Upper lobe of right lung (tissue), 1 donor: ENCODE measurements at regions not wholly inside any gene's neighbourhood (a gene's known extent, or its start where the extent isn't known, plus 50 kb on each side); places are given as distances from the start of the nearest gene placed in this dataset.

Experiments used
- ATAC-seq: fragments of 200-7000 bp; cut with Tn5 transposase; one replicate; pipeline ENCODE4 v1.9.1; 2020; ENCODE audit warnings: mild to moderate bottlenecking, moderate library complexity
- DNase-seq: peaks from one replicate; pipeline ENCODE4 v3.0.0-alpha.2; 2020
- H3K27ac ChIP-seq: fragments of 200-600 bp; one replicate; pipeline ENCODE4 v1.8.0; 2022
- H3K27me3 ChIP-seq: fragments of 200-600 bp; one replicate; pipeline ENCODE4 v1.8.0; 2022; ENCODE audit warnings: mild to moderate bottlenecking
- H3K36me3 ChIP-seq: fragments of 200-600 bp; one replicate; pipeline ENCODE4 v1.8.0; 2022
- H3K4me1 ChIP-seq: fragments of 200-600 bp; one replicate; pipeline ENCODE4 v1.8.0; 2022
- H3K4me3 ChIP-seq: fragments of 200-600 bp; one replicate; pipeline ENCODE4 v1.8.0; 2022; ENCODE audit warnings: mild to moderate bottlenecking
- H3K9me3 ChIP-seq: fragments of 200-600 bp; one replicate; pipeline ENCODE4 v1.8.0; 2022
- intact Hi-C: fragments of 100-400 bp; cut with DNase I; formaldehyde crosslinking; loops from one replicate; pipeline ENCODE4 v1.11.0; 2022
- TF ChIP-seq, protein P1 (sequence below): fragments of 200-600 bp; IDR thresholded peaks from one replicate; pipeline ENCODE4 v1.8.0; 2022; ENCODE audit warnings: antibody characterized with exemption
- donor health status: DM: no; HTN: yes; CAD: no; lungs with severe emphysema.

DNA sequence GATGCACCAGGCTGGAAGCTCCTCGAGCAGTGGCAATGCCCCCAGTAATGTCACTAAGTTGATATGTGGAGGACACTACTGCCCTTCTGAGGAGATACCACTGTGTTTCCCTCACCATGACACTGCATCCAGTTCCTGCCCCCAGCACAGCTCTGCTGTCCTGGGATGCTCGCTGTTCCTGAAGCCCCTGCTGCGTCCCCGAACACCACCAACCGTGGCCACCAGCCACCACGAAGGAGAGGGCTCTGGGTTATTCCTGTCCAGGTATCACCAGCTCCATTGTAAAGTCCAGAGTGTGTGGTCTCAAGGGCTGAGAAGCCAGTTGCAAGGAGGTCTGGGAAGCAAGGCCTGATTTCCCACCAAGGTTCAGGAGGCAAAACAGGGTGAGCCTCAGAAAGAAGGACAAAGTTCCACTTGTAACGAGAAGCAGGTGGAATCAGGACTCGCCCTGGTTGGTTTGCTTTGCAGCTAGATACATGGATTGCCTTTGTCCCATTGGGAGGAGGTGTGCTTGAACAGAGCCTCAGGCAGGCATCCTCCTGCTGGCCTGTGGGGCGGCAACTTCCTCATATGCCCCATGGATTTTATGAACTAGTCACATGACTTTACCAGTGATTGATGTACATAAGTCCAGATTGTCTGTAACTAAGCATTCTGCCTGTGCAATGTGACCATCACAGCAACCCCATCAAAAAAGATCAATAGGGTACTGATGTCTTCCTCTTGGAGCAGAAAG, 427.0 kb upstream of the VSTM2A start:
- H3K36me3 ChIP-seq: no peaks in the 10 kb centered on the region

DNA sequence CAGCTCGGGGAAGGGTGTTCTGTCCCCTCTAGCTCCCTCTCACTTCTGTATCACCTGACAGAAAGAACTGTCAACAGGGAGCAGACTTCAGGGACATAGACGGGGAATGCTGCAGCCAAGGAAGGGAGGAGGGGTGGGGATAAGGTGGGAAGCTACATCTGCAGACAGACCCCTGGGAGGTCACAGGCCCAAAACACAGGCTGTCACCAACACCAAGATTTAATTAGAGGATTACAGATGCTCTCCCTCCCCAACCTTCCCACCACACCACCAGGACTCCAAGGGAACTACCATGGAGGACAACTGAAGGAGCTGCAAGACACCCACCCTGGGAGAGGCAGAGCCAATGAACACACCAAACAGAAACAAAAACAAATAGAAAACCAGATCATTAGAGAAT, 425.2 kb upstream of the VSTM2A start:
- no peak for DNase-seq
- TF ChIP-seq, protein P1, sequence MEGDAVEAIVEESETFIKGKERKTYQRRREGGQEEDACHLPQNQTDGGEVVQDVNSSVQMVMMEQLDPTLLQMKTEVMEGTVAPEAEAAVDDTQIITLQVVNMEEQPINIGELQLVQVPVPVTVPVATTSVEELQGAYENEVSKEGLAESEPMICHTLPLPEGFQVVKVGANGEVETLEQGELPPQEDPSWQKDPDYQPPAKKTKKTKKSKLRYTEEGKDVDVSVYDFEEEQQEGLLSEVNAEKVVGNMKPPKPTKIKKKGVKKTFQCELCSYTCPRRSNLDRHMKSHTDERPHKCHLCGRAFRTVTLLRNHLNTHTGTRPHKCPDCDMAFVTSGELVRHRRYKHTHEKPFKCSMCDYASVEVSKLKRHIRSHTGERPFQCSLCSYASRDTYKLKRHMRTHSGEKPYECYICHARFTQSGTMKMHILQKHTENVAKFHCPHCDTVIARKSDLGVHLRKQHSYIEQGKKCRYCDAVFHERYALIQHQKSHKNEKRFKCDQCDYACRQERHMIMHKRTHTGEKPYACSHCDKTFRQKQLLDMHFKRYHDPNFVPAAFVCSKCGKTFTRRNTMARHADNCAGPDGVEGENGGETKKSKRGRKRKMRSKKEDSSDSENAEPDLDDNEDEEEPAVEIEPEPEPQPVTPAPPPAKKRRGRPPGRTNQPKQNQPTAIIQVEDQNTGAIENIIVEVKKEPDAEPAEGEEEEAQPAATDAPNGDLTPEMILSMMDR: no peak
- ATAC-seq: no peak

More for the DNA sequence above, 427.0 kb upstream of the VSTM2A start:
- Histone ChIP-seq H3K9me3 (no peaks in the 10 kb centered on the region), H3K27me3 (no peaks in the 10 kb centered on the region), H3K4me1 (no peaks in the 10 kb centered on the region), H3K27ac (no peak overlapping the region), H3K4me3 (no peak overlapping the region)
- ATAC-seq (no peak), DNase-seq (no peak)
- TF ChIP-seq, protein P1: no peak
- intact Hi-C loops: no loop called here

DNA sequence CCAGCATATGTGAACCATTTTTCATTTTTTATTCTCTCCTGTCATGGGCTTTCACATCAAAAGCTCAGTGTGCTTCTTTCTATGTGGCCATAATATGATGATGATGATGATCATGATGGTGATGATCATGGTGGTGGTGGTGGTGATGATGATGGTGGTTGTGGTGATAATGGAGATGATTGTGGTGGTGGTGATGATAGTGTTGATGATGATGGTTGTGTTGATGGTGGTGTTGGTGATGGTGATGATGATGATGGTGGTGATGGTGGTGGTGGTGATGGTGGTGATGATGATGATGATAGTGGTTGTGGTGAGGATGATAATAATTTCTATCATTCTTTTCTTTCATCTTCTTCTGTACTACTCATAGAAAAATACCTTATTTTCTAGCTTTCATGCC, 413.1 kb upstream of the VSTM2A start:
- Histone ChIP-seq H3K4me3 (no peak overlapping the region), H3K27me3 (no peaks in the 10 kb centered on the region), H3K9me3 (no peaks in the 10 kb centered on the region), H3K4me1 (no peaks in the 10 kb centered on the region), H3K36me3 (no peaks in the 10 kb centered on the region), H3K27ac (no peak overlapping the region)
- intact Hi-C loops: no loop called here
- TF ChIP-seq, protein P1: no peak
- DNase-seq: no peak
- ATAC-seq: no peak

More for the DNA sequence above, 425.2 kb upstream of the VSTM2A start:
- no peaks in the 10 kb centered on the region for H3K36me3 ChIP-seq
- no peaks in the 10 kb centered on the region for H3K9me3 ChIP-seq
- intact Hi-C loops: no loop called here
- H3K27ac ChIP-seq: no peak overlapping the region
- H3K4me1 ChIP-seq: no peaks in the 10 kb centered on the region
- no peaks in the 10 kb centered on the region for H3K27me3 ChIP-seq
- no peak overlapping the region for H3K4me3 ChIP-seq

DNA sequence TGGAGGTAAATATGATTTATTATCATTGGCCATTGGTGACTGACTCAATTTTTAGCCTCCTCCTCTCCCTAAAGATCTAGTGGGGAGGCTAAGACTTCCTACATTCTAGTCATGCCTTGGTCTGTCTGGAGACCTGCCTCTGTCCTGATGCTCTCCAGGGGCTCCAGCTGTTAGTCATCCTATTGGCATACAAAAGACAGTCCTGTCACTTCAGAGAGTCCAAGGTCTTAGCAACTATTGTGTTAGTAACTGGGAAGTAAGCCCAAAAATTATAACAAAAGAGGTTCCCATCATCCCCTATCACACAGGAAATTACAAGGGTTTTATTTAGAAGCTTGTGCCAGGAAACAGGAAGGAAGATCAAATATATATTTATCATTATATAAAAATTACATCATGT, 400.6 kb upstream of the VSTM2A start:
- Histone ChIP-seq H3K27me3 (no peaks in the 10 kb centered on the region), H3K27ac (no peak overlapping the region), H3K4me3 (no peak overlapping the region), H3K9me3 (no peaks in the 10 kb centered on the region), H3K4me1 (no peaks in the 10 kb centered on the region), H3K36me3 (no peaks in the 10 kb centered on the region)
- intact Hi-C loops: no loop called here
- DNase-seq: no peak
- TF ChIP-seq, protein P1: no peak
- no peak for ATAC-seq

DNA sequence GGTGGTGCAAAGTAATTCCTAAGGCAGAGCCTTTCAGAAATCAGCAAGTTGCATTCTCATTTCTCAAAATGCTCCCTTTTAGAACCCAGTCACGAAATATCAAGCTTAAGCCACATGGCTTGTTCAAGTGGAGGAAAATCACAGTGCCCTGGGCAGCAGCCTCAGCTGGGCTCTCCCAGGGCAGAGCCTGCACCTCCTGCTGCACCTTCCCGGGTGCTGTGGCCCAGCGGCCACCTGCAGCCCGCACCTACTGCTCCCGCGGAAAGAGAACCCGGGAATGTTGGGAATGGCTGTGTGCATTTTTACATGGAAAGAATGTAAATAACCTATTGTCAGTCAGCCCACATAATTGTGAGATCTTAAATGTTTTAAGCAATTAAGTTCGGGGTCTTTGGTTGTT, 396.5 kb upstream of the VSTM2A start:
- Histone ChIP-seq H3K9me3 (no peaks in the 10 kb centered on the region), H3K27ac (no peak overlapping the region), H3K27me3 (no peaks in the 10 kb centered on the region), H3K36me3 (no peaks in the 10 kb centered on the region), H3K4me3 (no peak overlapping the region), H3K4me1 (no peaks in the 10 kb centered on the region)
- TF ChIP-seq, protein P1: no peak
- ATAC-seq (no peak), DNase-seq (no peak)
- intact Hi-C loops: no loop called here

DNA sequence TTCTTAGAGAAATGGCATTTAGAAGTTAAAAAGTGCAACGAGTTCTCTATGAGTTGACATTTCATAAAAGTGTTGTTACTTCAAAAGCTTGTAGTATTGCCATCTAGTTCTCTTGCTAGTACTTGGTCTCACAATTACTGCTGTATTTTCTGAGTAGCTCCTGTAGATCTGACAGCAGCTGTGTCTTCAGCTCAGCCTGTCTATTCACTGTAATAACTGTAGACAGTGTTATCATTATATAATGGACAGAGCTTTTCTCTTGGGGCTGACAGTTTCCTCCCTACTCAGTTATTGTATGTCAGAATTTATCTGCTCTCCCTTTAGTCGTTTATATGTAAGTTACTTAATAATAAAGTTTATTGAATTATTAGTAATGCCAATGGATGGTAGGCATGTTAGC, 388.7 kb upstream of the VSTM2A start:
- intact Hi-C loops: no loop called here
- H3K27ac ChIP-seq: no peak overlapping the region
- H3K9me3 ChIP-seq: no peaks in the 10 kb centered on the region
- H3K4me1 ChIP-seq: no peaks in the 10 kb centered on the region
- DNase-seq (no peak), ATAC-seq (no peak)
- H3K27me3 ChIP-seq: no peaks in the 10 kb centered on the region
- no peak overlapping the region for H3K4me3 ChIP-seq
- TF ChIP-seq, protein P1: no peak
- H3K36me3 ChIP-seq: no peaks in the 10 kb centered on the region
